ENCODE measurements at regions not wholly inside any gene's neighbourhood (a gene's known extent, or its start where the extent isn't known, plus 50 kb on each side); places are given as distances from the start of the nearest gene placed in this dataset.

DNA sequence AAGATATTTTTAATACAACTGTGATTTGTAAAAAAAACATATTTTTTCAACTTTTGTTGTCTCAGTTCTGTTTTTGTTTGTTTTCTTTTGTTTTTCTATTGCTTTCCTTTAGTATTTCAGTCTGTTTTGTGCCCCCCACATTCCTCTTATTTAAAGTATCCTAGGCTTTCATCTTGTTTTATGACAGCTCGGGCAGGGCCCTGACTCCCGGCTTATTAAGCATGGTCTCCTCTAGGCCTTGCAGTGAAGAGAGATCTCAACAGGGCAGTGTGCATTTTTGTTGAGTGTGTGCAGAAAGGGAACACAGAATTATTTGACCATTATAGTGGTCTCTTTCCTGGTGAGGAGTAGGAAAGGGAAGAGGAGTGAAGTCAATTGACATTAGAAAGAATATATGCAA, 110.2 kb upstream of the SLC38A4 start:
- no peak overlapping the region for H3K18ac ChIP-seq (ENCODE audit: low read length)
- no peak for DNase-seq
- no peak overlapping the region for H2AK5ac ChIP-seq (ENCODE audit: low read length)
- H3K9ac ChIP-seq (ENCODE audit: low read length), result no peak overlapping the region
- no peaks in the 10 kb centered on the region for H3K36me3 ChIP-seq (ENCODE audit: control insufficient read depth in 1 of 2, insufficient read depth in 2 of 2, low read length in 2 of 2)
- H3K9me3 ChIP-seq (ENCODE audit: insufficient read depth, low read depth, low read length), result no peaks in the 10 kb centered on the region
- H3K4ac ChIP-seq (ENCODE audit: low read depth, low read length), result no peak overlapping the region
- no peak overlapping the region for H3K4me3 ChIP-seq (ENCODE audit: low read depth, low read length)
- no peak overlapping the region for H2BK5ac ChIP-seq (ENCODE audit: low read depth, low read length, poor library complexity)
- H3K14ac ChIP-seq (ENCODE audit: low read length), result no peak overlapping the region
- H4K12ac ChIP-seq (ENCODE audit: low read depth, low read length), result no peak overlapping the region
- H2BK12ac ChIP-seq (ENCODE audit: low read length), result no peak overlapping the region
- WGBS (ENCODE audit: extremely low coverage, insufficient coverage, insufficient read length), result no CpG with 5 or more reads among the region's 2 CpGs
- H3K4me2 ChIP-seq (ENCODE audit: low read length), result no peak overlapping the region
- H3K23ac ChIP-seq (ENCODE audit: low read length), result no peak overlapping the region
- peaks cover 2% of the 10 kb centered on the region for H3K79me1 ChIP-seq (ENCODE audit: low read length)
- no peak overlapping the region for H2BK120ac ChIP-seq (ENCODE audit: insufficient read depth, low read length, poor library complexity)
- H3K4me1 ChIP-seq (ENCODE audit: control insufficient read depth in 1 of 2, insufficient read depth in 2 of 2, low read length in 2 of 2), result no peaks in the 10 kb centered on the region
- H3K27ac ChIP-seq (ENCODE audit: low read depth, low read length), result no peak overlapping the region
- no peaks in the 10 kb centered on the region for H3K79me2 ChIP-seq (ENCODE audit: control insufficient read depth, insufficient read depth, low read length, poor library complexity)
- H2AFZ ChIP-seq (ENCODE audit: insufficient read depth, low read length, poor library complexity), result no peak overlapping the region
- H4K8ac ChIP-seq (ENCODE audit: low read depth, low read length), result no peak overlapping the region
- no peaks in the 10 kb centered on the region for H3K27me3 ChIP-seq (ENCODE audit: insufficient read depth, low read length)
- no peak overlapping the region for H4K91ac ChIP-seq (ENCODE audit: low read depth, low read length)

DNA sequence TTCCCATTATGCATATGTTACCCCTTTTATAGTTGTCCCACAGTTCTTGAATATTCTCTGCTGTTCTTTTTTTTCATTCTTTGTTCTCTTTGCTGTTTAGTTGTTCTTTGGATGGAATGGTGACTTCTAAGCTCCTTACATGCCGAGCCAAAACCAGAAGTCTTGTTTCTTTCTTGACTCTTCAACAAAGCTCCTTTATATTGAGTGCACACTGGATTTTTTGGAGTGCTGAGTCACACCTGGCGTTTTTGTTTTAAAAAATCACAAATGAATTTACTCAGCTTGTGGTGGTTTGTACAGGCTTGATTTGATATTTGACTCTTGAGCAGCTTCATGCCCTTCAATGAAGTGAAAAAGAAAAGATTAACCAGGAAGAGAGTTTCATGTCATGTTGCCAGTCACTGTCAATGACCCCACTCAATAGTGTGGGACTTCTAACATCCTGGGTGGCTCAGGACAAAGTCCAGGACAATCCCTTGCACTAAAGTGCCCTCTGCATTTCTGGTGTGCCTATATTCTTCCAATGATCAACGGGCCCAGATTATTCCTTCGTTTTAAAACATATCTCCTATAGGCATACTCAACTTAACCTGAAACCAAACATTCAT, 112.4 kb upstream of the SLC38A4 start:
- no CpG with 5 or more reads among the region's 4 CpGs for WGBS (ENCODE audit: extremely low coverage, insufficient coverage, insufficient read length)
- DNase-seq, result no peak
- no peaks in the 10 kb centered on the region for H3K27me3 ChIP-seq (ENCODE audit: insufficient read depth, low read length)
- H3K79me1 ChIP-seq (ENCODE audit: low read length), result peaks cover 2% of the 10 kb centered on the region
- no peak overlapping the region for H4K8ac ChIP-seq (ENCODE audit: low read depth, low read length)
- no peak overlapping the region for H2BK12ac ChIP-seq (ENCODE audit: low read length)
- no peaks in the 10 kb centered on the region for H3K4me1 ChIP-seq (ENCODE audit: control insufficient read depth in 1 of 2, insufficient read depth in 2 of 2, low read length in 2 of 2)
- no peaks in the 10 kb centered on the region for H3K36me3 ChIP-seq (ENCODE audit: control insufficient read depth in 1 of 2, insufficient read depth in 2 of 2, low read length in 2 of 2)
- no peak overlapping the region for H2AK5ac ChIP-seq (ENCODE audit: low read length)
- H3K4me3 ChIP-seq (ENCODE audit: low read depth, low read length), result no peak overlapping the region
- H3K14ac ChIP-seq (ENCODE audit: low read length), result no peak overlapping the region
- H3K79me2 ChIP-seq (ENCODE audit: control insufficient read depth, insufficient read depth, low read length, poor library complexity), result no peaks in the 10 kb centered on the region
- no peak overlapping the region for H3K27ac ChIP-seq (ENCODE audit: low read depth, low read length)
- H2BK120ac ChIP-seq (ENCODE audit: insufficient read depth, low read length, poor library complexity), result no peak overlapping the region
- H3K18ac ChIP-seq (ENCODE audit: low read length), result no peak overlapping the region
- no peaks in the 10 kb centered on the region for H3K9me3 ChIP-seq (ENCODE audit: insufficient read depth, low read depth, low read length)
- no peak overlapping the region for H2AFZ ChIP-seq (ENCODE audit: insufficient read depth, low read length, poor library complexity)
- H3K4ac ChIP-seq (ENCODE audit: low read depth, low read length), result no peak overlapping the region
- no peak overlapping the region for H4K91ac ChIP-seq (ENCODE audit: low read depth, low read length)
- H3K4me2 ChIP-seq (ENCODE audit: low read length), result no peak overlapping the region
- H2BK5ac ChIP-seq (ENCODE audit: low read depth, low read length, poor library complexity), result no peak overlapping the region
- H3K23ac ChIP-seq (ENCODE audit: low read length), result no peak overlapping the region
- no peak overlapping the region for H4K12ac ChIP-seq (ENCODE audit: low read depth, low read length)
- no peak overlapping the region for H3K9ac ChIP-seq (ENCODE audit: low read length)

DNA sequence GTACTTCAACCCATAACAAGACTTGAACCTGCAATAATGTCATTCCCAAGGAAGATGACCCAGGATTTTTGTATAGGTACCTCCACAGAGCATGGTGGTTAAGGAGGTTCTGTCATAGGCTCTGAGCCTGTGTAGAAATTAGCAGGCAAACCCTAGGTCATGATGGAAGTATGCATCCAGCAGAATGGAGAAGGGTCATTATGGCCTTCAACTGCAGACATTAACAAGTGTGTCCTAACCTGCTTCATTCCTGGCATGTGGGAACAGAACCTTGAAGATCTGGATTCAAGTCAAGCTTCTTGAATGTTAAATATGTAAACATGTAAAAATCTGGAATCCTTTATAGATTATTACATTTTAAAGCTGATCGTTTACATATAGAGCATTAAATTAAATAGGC, 116.2 kb upstream of the SLC38A4 start:
- WGBS (ENCODE audit: extremely low coverage, insufficient coverage, insufficient read length), result no CpG with 5 or more reads among the region's 1 CpG
- H2BK120ac ChIP-seq (ENCODE audit: insufficient read depth, low read length, poor library complexity), result no peak overlapping the region
- no peaks in the 10 kb centered on the region for H3K36me3 ChIP-seq (ENCODE audit: control insufficient read depth in 1 of 2, insufficient read depth in 2 of 2, low read length in 2 of 2)
- no peak overlapping the region for H3K23ac ChIP-seq (ENCODE audit: low read length)
- peak in 1 of 2 donors; percentile 62 for DNase-seq
- H3K79me1 ChIP-seq (ENCODE audit: low read length), result no peaks in the 10 kb centered on the region
- H4K12ac ChIP-seq (ENCODE audit: low read depth, low read length), result no peak overlapping the region
- H2BK5ac ChIP-seq (ENCODE audit: low read depth, low read length, poor library complexity), result no peak overlapping the region
- no peak overlapping the region for H2AK5ac ChIP-seq (ENCODE audit: low read length)
- no peak overlapping the region for H3K14ac ChIP-seq (ENCODE audit: low read length)
- no peak overlapping the region for H3K4me3 ChIP-seq (ENCODE audit: low read depth, low read length)
- no peaks in the 10 kb centered on the region for H3K27me3 ChIP-seq (ENCODE audit: insufficient read depth, low read length)
- no peak overlapping the region for H3K9ac ChIP-seq (ENCODE audit: low read length)
- no peak overlapping the region for H4K91ac ChIP-seq (ENCODE audit: low read depth, low read length)
- no peak overlapping the region for H2AFZ ChIP-seq (ENCODE audit: insufficient read depth, low read length, poor library complexity)
- no peak overlapping the region for H3K4ac ChIP-seq (ENCODE audit: low read depth, low read length)
- H3K79me2 ChIP-seq (ENCODE audit: control insufficient read depth, insufficient read depth, low read length, poor library complexity), result no peaks in the 10 kb centered on the region
- H2BK12ac ChIP-seq (ENCODE audit: low read length), result no peak overlapping the region
- no peak overlapping the region for H4K8ac ChIP-seq (ENCODE audit: low read depth, low read length)
- H3K4me1 ChIP-seq (ENCODE audit: control insufficient read depth in 1 of 2, insufficient read depth in 2 of 2, low read length in 2 of 2), result peaks cover 0 to 1% of the 10 kb centered on the region in 2 experiments
- no peak overlapping the region for H3K27ac ChIP-seq (ENCODE audit: low read depth, low read length)
- H3K9me3 ChIP-seq (ENCODE audit: insufficient read depth, low read depth, low read length), result no peaks in the 10 kb centered on the region
- no peak overlapping the region for H3K18ac ChIP-seq (ENCODE audit: low read length)
- no peak overlapping the region for H3K4me2 ChIP-seq (ENCODE audit: low read length)

DNA sequence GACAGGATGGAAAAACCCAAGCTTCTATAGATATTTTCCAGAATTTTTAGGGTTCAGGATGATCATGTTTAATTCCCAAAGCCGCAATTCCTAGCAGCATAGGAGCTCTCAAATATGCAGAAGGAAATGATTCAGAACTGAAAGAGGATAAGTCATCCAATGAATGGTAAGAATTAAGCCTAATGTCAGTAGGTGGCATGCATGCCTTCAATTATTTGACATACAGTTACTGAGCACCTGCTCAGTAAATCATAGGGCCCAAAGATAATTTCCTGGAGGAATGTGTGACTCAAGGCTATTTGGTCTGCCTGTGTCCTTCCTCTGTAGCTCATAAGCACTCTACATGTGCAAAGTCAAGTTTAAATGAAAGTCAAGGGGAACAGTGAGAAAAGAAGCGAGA, 116.8 kb upstream of the SLC38A4 start:
- Histone ChIP-seq H3K4me3 (ENCODE audit: low read depth, low read length) (no peak overlapping the region), H2BK120ac (ENCODE audit: insufficient read depth, low read length, poor library complexity) (no peak overlapping the region), H2BK12ac (ENCODE audit: low read length) (no peak overlapping the region), H2AK5ac (ENCODE audit: low read length) (no peak overlapping the region), H3K4me2 (ENCODE audit: low read length) (no peak overlapping the region), H2AFZ (ENCODE audit: insufficient read depth, low read length, poor library complexity) (no peak overlapping the region), H3K79me2 (ENCODE audit: control insufficient read depth, insufficient read depth, low read length, poor library complexity) (no peaks in the 10 kb centered on the region), H3K9me3 (ENCODE audit: insufficient read depth, low read depth, low read length) (no peaks in the 10 kb centered on the region), H3K4ac (ENCODE audit: low read depth, low read length) (no peak overlapping the region), H3K14ac (ENCODE audit: low read length) (no peak overlapping the region), H3K23ac (ENCODE audit: low read length) (no peak overlapping the region), H4K8ac (ENCODE audit: low read depth, low read length) (no peak overlapping the region), H3K79me1 (ENCODE audit: low read length) (no peaks in the 10 kb centered on the region), H2BK5ac (ENCODE audit: low read depth, low read length, poor library complexity) (no peak overlapping the region), H4K12ac (ENCODE audit: low read depth, low read length) (no peak overlapping the region), H3K9ac (ENCODE audit: low read length) (no peak overlapping the region), H3K36me3 (ENCODE audit: control insufficient read depth in 1 of 2, insufficient read depth in 2 of 2, low read length in 2 of 2) (no peaks in the 10 kb centered on the region), H3K4me1 (ENCODE audit: control insufficient read depth in 1 of 2, insufficient read depth in 2 of 2, low read length in 2 of 2) (peaks cover 0 to 1% of the 10 kb centered on the region in 2 experiments), H3K27me3 (ENCODE audit: insufficient read depth, low read length) (no peaks in the 10 kb centered on the region), H4K91ac (ENCODE audit: low read depth, low read length) (no peak overlapping the region), H3K18ac (ENCODE audit: low read length) (no peak overlapping the region), H3K27ac (ENCODE audit: low read depth, low read length) (no peak overlapping the region)
- WGBS (ENCODE audit: extremely low coverage, insufficient coverage, insufficient read length), result no CpG with 5 or more reads among the region's 2 CpGs
- peak; percentile 47 to 85 for DNase-seq
